ENCODE measurements at regions not wholly inside any gene's neighbourhood (a gene's known extent, or its start where the extent isn't known, plus 50 kb on each side); places are given as distances from the start of the nearest gene placed in this dataset.
"Not testable (repeated sequence)": the region's sequence is repeated elsewhere in the genome, so short reads cannot be mapped to it uniquely, and the experiment has no call there.

DNA sequence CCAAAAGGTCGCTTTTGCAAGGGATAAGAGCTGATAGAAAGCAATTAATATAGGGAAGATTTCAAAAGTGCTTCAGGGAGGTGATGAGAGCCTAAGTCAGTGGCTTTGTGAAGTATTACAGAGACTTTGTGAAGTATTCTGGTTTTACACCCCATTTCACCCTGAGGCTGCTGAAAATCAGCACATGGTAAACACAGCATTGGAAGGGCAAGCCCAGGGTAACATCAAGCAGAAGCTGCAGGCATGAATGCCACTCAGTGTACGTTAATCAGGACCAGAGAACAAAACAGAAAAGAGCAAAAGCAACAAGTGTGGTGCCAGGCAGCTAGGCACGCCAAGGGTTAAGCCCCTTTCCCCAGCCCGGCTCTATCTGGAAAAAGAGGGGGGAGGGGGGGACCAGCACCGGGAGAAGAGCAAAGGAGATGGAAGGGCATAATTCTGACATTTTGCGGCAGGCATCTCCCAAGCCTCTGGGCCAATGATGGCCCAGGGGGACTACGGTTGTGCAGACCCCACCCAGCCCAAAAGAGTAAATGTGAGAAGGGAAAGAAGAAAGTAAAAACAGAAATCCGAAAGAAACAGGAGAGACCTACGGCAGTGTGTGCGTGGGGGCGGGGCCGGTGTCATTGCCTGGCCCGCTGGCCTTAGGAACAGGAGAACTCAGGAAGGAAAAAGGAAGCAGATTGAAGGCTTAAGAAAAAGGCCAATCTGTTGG, 58.9 kb downstream of the DHRS2 start:
- peak; percentile 55 to 63 for DNase-seq

DNA sequence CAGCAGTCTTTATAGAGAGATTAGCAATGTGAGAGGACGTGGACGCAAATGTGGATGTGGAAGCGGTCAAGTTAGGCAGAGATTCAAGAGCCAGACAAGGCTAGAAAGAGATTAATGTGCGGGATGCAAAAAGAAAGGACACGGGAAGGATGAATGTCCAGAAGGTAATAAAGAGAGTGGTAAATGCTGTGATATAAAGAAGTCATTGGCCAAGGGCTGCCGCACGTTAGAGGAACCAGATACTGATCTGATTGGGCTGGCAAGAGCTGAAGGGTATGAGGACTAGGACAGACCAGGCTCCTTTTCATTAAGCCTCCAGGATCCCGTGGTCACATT, 59.5 kb downstream of the DHRS2 start:
- DNase-seq: peak in 1 of 2 experiments; percentile 43

DNA sequence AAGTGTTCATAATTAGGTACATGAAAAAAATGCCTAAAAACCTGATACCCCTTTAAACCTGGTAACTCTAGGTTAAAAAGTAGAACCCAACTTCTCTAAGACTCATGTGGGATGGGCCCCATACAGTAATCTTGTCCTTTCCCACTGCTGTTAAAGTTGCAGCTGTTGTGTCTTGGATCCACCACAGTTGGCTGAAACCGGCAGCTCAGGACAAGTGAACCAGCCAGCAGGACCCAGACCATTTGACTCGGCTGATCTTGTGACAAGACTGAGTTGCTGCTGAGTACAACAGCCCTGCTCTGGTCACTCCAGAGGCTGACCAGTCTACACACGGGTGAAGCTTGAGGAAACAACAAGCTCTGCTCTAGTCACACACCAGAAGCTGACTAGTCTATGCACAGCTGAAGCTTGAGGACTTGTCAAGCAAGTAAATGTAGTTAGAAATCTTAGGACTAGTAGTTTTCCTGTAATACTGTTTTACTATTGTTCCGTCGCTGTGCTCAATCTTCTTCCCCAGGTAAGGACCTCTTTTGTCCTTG, 60.6 kb downstream of the DHRS2 start:
- no peak for DNase-seq

DNA sequence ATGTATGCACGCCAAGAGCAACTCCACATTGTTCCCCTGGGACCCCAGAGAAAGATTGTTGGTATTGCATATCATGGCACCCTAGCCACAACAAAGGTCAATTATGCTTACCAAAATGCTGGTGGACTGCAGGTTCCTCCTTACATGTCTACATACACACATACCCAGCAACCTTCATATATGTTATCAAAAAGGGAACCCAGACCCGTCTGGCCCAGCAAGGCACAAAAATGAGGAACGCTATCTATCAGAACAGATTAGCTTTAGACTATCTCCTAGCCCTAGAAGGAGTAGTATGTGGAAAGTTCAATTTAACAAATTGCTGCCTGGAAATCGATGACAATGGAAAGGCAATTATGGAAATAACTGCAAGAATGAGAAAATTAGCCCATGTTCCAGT, 61.5 kb downstream of the DHRS2 start:
- DNase-seq: peak; percentile 5 to 36

DNA sequence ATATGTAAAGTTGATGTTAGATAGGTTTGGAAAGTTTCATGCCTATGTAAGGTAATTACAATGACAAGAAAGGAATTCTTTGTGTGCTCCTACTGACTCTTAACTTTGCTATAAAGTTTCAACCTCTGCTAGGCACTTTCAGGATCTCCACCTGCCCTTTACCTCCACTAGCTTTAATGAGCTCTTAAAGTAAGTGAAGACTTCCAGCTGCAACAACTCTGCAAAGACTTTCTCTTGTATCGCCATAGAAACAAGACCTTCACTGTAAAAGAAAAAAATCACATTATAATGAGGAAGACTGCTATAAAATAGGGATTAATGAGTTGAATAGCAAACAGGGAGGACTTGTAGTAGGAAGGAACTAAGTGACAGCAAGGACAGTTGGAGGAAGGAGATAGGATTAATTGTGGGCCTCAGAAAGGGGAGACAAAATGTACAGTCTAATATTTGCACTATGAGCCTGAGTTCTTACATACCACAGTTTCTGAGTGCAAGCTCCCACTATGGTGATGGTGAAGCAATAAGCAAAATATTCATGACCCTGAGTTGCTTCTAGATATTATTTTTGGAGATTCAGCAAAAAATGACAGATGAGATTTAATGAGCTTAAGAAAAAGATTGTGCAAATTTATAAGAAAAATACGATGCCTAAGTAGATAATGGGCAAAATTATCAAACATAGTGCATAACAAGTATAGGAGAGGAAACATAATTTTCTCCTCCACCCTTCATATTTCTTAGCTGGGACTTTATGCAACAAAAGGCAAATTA, 66.7 kb downstream of the DHRS2 start:
- DNase-seq: no peak

DNA sequence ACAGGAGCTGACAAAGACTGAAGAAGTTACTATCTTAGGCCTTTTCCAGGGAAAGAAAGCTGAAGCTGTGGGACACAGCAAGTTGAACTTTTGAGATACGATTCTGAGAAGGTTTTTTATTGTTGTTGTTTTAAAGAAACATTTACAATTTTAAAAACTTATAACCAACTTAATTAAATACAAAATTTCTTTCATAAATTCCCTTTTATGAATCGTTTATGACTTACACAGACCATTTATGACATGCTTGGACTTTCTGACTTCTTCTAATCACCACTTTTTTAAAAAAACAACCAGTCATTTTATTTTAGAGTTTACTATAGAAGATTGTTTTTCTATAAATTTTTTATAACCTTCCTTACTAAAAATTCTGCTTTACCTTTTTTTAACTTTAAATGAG, 68.7 kb downstream of the DHRS2 start:
- DNase-seq: peak; percentile 15 to 27

DNA sequence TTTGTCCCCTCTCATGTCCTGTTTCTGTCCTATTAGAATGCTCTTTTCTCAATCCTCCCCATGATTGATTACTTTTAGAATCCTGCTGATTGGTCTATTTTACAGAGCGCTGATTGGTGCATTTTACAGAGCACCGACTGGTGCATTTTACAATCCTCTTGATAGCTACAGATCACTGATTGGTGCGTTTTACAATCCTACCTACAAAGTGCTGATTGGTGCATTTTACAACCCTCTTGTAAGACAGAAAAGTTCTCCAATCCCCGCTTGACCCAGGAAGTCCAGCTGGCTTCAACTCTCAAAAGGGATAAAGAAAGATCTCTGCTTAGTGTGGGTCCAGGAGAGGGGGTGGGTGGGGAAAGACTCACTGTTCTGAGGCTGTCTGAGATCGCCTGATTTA, 71.3 kb downstream of the DHRS2 start:
- no peak for DNase-seq

DNA sequence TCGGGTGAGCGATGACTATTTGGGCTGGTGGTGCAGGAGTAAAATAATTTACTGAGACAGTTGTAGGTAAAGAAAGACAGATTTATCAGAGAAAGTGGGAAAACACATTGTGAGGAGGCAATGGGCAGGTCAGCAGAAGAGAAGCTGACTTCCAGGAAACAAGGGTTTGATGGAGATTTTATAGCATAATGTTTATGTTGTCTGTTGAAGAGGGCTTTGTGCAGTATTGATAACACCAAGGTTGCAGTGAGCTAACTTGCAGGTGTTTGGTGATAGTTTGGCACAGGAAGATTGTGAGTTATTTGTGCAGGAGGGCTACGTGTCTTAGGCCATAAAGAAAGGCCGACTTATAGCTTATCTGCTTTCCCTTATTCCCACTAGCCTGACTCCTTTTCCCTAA, 72.2 kb downstream of the DHRS2 start:
- no peak for DNase-seq

DNA sequence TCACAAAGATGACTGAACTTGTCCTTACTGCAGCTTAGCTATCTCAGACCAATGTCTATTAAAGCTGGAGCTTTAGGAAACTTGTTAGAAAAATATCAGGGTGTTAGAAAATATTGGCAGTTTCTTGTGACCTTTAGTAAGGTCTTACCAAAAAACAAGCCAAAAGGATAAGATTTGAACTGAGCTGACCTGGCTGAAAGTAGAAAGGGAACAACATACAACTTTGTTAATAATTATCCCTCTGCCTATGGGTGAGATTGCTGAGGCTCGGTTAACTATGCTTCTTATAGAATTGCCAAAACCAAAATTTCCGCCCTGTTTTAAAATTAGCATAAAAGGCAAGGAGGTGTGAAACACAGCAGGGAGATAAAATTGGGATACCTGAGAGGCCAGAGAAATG, 73.8 kb downstream of the DHRS2 start:
- no peak for DNase-seq

DNA sequence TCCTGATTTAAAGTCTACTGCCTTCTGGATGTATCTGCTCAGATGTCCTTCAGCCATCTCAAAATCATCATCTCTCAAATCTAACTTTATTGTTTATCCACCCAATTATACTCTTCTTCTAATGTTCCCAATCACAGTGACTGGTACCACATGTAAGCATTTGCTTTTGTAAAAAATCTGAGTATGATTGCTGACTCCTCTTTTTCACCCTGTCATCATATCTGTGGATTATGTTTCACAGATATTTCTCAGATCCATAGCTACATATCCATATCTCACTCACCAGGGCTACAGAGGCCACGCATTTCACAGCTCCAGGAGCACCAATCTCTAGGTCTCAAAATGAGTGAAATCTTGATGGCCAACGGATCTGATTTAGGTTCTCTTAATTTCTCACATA, 76.1 kb downstream of the DHRS2 start:
- no peak for DNase-seq

DNA sequence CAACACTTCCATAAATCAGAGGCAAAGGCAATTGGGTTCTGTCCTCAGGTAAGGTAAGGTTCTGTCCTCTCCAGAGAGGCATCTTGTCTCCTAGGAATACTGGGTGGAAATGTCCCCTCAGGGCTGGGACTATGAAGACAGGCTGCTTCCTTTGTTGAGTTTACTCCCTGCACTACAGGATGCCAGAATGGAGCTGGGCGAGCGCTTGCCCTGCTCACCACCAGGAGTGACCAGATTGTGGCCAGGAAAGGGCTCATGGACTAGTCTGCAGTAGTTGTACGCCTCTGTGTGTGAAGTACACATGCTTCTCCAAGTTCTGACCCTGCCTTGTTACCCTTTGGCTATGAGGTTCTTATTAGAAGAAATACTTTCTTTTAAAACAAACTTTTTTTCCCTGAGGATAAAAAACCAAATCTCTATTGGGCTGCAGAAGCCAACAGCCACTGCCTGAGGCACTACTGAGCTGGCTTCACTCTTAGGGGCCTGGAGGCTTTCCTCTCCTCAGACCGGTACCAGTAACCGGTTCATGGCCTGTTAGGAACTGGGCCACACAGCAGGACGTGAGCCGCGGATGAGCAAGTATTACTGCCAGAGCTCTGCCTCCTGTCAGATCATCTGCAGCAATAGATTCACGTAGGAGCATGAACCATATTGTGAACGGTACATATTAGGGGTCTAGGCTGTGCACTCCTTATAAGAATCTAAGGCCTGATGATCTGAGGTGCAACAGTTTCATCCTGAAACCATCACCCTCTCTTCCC, 83.2 kb downstream of the DHRS2 start:
- no peak for DNase-seq

DNA sequence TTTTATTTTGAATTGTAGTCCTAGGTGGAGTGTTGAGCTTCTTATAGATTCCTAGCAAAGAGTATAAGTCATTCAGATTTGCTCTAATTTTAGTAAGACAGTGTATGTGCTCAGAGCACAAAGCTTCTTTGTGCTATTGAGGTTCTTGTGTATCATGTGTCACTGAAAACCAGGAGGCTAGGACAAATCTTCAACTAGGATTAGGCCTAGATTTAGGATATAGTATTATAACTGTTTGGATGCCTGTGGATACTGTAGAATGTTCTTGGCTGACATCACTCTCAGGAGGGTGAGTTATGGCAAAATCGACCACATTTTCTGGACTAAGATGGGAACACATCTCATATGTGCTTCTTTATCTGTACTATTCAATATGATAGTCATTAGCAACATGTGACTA, 86.5 kb downstream of the DHRS2 start:
- no peak for DNase-seq

DNA sequence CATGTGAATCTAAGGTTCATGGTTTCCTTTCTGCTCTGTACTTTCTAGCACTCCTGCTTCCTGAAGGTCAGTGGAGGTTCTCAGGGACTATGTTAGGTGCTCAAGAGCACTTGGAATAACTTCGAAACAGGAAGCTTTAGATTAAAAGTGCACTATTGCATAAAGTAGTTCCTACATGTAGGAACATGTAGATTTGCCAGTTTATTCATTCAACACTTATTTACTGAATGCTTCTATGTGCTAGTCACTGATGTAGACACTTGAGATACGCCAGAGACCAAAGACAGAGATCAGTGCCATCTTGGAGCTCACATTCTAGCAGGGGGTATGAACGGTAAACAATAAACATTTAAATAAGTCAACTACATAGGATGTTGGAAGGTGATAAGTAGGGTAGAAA, 87.7 kb downstream of the DHRS2 start:
- DNase-seq: no peak

DNA sequence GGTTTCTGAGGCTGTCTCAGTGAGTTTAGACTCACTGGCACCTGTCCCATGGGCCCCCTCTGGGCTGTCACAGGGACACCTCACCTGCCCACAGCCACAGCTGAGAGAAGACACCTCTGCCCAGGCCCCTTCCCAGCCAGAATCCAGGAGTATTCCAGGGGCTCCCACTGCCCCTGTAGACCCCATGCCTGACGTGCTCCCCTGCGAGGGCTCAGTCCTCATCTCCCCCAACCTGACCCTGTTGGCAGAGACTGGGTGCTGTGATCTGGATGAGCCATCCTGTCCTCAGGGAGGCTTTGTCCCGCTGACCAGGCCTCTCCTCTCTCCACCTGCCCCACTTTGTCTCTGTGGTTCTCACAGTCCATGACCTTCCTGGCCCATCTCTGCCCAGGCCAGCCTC, 89.4 kb downstream of the DHRS2 start:
- DNase-seq: no peak

DNA sequence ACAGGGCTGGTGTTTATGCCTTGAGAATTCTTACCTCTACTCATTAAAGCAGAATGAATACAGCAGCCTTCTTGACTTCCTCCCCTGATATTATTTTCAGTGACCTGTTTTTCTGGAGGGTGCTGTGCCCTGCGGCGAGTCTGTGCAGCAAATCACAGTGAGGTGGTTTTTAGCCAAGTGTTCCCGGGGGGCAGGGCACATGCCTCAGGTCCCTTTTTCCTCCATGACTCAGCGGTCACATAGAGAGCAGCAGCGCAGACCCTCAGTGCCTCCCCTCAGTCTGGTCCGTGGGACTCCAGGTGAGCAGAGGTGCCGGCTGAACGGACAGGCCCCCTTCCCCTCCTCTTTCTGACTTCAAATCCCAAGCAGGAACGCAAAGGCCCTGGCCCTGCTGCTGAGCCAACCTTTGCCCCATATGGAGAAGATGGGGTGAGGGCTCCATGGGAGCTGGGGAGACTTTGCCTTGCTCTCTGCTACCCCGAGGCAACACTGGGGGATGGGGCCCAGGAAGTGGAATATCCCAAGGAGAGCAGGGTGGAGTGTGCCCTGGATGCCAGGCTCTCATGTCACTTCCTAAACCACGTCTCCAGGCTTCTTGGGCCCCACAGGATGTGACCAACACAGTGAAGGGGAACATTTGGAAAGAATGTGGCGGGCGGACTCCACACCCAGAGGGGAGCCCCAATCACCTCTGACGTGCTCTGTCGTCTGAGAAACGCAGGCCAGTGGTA, 90.0 kb downstream of the DHRS2 start:
- DNase-seq: no peak

DNA sequence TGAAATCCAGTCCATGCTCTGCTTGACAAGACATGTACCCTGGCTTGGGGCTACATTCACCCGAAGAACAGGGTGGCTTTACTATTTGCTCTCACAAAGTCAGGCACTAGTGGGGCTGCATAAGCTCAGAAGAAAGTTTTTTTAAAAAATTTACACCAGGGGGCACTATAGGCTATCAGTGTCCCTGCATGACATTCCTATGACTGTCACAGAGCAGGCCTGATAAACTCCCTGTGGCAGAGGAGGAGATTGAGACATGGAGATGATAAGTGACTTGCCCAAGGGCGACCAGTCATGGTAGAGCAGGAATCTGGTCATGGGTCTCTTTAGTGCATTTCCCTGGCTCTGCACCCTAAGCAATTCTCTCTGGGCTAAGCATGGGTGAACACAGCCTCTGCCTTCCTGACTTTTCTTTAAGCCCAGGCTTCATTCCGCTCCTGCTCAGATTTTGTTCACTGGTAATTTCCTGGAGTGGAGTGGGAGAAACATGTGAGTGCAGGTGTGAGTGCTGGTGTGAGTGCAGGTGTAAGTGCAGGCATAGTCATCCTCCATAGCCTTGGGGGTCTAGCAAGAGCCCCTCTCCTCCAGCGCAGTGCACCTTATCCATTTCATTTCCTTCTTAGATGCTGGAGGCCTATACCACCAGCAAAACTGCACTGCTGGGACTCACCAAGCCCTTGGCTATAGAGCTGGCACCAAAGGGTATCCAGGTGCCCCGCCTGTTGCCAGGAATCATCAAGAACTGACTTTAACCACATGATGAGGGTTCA, 91.6 kb downstream of the DHRS2 start:
- peak; percentile 64 to 74 for DNase-seq

DNA sequence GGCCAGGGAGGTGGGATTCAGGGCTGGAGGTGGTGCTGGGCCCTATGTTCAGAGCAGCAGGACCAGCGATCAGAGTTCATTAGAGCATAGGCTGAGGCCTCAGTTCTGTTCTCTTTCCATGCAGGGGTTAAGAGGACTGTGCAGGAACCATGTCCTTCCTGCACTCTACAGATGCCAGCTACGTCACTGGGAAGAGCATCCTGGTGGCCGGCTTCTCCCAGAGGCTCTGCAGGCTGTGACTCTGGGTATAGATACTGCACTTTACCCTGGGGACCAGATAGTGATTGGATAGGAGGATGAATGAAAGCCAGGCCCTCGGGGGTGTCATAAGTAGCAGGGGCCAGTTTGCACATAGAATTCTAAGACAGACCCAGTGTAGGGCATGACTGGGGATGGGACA, 92.6 kb downstream of the DHRS2 start:
- DNase-seq: no peak

DNA sequence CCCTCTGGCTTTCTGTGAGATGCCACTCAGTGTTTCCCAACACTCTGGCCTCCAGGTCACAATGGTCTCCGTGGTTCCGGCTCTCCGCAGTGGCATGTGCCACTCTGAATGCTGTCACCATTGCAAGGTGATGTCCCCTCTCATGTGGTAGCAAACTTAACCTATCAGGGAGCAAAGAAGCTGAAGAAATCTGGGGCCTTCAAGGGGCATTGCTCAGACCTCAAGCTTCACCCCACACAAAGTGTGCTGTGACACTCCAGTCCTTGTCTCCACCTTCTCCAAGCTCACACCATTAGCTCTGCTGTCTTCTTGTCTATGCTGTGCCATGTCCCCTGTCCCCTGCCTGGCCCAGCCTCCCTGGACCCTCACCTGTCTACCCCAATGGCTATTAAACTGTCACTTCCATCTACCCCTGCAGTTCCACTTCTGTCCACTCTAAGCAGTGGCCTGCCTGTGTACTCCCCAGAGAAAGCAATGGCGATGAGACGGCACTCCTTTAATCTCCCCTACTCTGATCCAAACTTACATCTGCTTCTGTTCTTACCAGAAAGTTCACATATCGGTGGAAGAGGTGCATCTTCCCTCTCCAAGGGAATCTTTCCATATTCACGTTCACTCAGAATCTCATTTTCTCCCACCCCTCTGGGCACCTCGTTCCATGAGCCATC, 93.7 kb downstream of the DHRS2 start:
- no peak for DNase-seq

DNA sequence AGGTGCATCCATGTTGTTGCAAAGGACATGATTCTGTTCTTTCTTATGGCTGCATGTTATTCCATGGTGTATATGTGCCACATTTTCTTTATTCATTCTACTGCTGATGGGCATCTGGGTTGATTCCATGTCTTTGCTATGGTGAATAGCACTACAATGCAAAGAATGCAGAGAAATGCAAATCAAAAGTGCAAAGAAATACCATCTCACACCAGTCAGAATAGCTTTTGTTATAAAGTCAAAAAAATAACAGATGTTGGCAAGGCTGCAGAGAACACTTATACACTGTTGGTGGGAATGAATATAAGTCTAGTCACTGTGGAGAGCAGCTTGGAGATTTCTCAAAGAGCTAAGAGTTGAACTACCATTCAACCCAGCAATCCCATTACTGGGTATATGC, 99.2 kb downstream of the DHRS2 start:
- no peak for DNase-seq

DNA sequence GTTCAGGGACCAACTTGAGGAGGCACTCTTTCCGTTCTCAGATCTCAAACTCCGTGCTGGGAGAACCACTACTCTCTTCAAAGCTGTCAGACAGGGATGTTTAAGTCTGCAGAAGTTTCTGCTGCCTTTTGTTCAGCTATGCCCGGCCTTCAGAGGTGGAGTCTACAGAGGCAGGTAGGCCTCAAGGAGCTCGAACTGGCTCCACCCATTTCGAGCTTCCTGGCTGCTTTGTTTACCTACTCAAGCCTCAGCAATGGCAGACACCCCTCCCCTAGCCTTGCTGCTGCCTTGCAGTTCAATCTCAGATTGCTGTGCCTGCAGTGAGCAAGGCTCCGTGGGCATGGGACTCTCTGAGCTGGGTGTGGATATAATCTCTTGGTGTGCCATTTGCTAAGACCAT, 108.2 kb downstream of the DHRS2 start:
- DNase-seq: not testable (repeated sequence)

DNA sequence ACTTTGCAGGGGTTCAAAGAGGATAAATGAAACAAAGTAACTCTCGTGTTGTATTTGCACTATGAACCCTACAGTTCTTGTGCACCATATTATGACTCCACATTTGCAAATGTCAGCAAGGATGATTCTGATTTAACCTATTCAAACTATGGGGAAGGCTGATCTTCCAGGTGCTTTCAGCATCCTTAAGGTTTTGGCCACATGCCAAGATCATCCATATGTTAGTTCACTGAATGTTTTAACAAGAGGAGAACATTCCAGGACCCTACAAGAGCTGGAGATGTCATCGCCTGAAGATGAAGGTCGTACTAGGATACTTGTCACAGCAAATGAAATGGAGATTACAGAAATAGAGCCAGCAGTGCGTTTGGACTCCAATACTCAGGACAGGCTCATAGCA, 114.2 kb downstream of the DHRS2 start:
- no peak for DNase-seq

DNA sequence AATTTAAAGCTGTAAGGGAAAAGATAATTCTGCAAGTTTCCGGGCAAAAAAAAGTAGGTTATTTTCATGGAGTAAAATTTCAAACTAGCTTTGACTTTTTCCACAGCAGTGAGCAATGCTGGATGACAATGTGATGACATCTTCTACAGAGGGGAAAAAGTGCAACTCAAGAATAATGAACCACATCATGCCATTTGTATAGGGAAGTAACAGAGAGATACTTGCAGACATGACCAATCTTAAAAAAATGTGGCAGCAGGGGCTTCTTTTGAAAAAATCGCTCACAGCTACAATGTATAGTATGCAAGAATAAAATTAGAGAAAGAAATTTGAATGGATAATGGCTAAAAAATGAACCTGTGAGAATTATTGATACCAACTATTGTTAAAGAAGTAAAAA, 115.5 kb downstream of the DHRS2 start:
- DNase-seq: no peak
